ENCODE measurements at regions not wholly inside any gene's neighbourhood (a gene's known extent, or its start where the extent isn't known, plus 50 kb on each side); places are given as distances from the start of the nearest gene placed in this dataset.

- Histone ChIP-seq H3K9me2 (replicated peaks; ENCODE audit: control insufficient read depth, low read length) (no peaks in the 10 kb centered on the region), H3K36me3 (ENCODE audit: control insufficient read depth, low read length) (no peaks in the 10 kb centered on the region), H3K4me3 (ENCODE audit: low read length) (no peak overlapping the region), H3K4me1 (ENCODE audit: control insufficient read depth, low read length) (no peaks in the 10 kb centered on the region), H3K4me2 (ENCODE audit: low read length) (no peak overlapping the region), H3K27ac (ENCODE audit: low read depth, low read length) (no peak overlapping the region), H4K20me1 (ENCODE audit: control insufficient read depth, insufficient read depth, low read depth, low read length) (no peaks in the 10 kb centered on the region), H3K9me3 (ENCODE audit: control insufficient read depth, insufficient read depth, low read length) (peaks cover 3% of the 10 kb centered on the region; the same call in 1 of the 2 replicates), H3K27me3 (ENCODE audit: control insufficient read depth, low read length) (no peaks in the 10 kb centered on the region), H3K79me2 (ENCODE audit: control insufficient read depth, low read length) (no peaks in the 10 kb centered on the region), H3F3A (ENCODE audit: control insufficient read depth, insufficient read depth) (no peaks in the 10 kb centered on the region)
- TF ChIP-seq EZH2phosphoT487 (IDR thresholded peaks at IDR 0.05; ENCODE audit: borderline replicate concordance, low read length) (no peak), CTCF (IDR thresholded peaks at IDR 0.05; ENCODE audit: low read depth, low read length, poor library complexity, severe bottlenecking) (no peak)
Observed at GRCh38 chr12:60123557-60123956, 527.7 kb downstream of the SLC16A7 start.

DNA sequence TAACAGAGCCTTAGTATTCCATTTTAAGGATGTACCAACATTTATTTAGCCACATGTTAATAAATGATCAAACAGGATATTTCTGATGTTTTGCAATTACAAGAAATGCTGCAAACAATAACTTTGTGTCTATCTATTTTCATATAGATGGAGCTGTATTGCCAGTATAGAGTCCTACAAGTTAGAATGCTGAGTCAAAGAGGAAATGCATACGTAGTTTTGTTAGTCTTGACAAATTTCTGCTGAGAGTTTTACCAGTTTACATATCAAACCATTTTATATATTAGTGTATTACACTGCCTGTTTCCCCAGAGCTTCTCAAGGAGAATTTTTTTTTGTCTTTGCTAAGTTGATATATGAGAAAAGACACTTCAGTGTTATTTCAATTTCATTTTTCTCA, 541.7 kb downstream of the SLC16A7 start:
- Histone ChIP-seq H3K4me2 (ENCODE audit: low read length) (no peak overlapping the region), H3K9me2 (replicated peaks; ENCODE audit: control insufficient read depth, low read length) (no peaks in the 10 kb centered on the region), H3F3A (ENCODE audit: control insufficient read depth, insufficient read depth) (no peaks in the 10 kb centered on the region), H3K36me3 (ENCODE audit: control insufficient read depth, low read length) (no peaks in the 10 kb centered on the region), H3K4me1 (ENCODE audit: control insufficient read depth, low read length) (no peaks in the 10 kb centered on the region), H3K27ac (ENCODE audit: low read depth, low read length) (no peak overlapping the region), H4K20me1 (ENCODE audit: control insufficient read depth, insufficient read depth, low read depth, low read length) (no peaks in the 10 kb centered on the region), H3K27me3 (ENCODE audit: control insufficient read depth, low read length) (no peaks in the 10 kb centered on the region), H3K79me2 (ENCODE audit: control insufficient read depth, low read length) (no peaks in the 10 kb centered on the region), H3K9me3 (ENCODE audit: control insufficient read depth, insufficient read depth, low read length) (no peaks in the 10 kb centered on the region), H3K4me3 (ENCODE audit: low read length) (no peak overlapping the region)
- TF ChIP-seq EZH2phosphoT487 (IDR thresholded peaks at IDR 0.05; ENCODE audit: borderline replicate concordance, low read length): no peak

DNA sequence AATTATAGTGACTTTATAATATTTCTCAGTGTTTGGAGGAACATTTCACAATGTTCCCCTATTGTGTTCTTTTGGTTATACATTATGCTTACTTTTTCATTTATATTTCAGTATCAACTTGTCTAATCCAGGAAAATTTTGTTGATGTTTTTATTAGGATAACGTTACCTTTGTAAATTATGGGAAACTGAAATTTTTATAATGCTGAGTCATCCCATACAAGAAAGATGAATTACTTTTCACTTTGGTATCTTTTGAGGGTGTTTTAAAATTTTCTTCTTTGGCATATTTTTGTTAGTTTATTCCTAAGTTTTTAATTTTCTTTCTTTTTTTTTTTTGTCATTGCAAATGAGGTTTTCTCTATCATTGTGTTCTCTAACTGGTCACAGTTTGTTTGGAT, 542.7 kb downstream of the SLC16A7 start:
- no peaks in the 10 kb centered on the region for H4K20me1 ChIP-seq (ENCODE audit: control insufficient read depth, insufficient read depth, low read depth, low read length)
- no peaks in the 10 kb centered on the region for H3K27me3 ChIP-seq (ENCODE audit: control insufficient read depth, low read length)
- no peaks in the 10 kb centered on the region for H3K36me3 ChIP-seq (ENCODE audit: control insufficient read depth, low read length)
- no peaks in the 10 kb centered on the region for H3K79me2 ChIP-seq (ENCODE audit: control insufficient read depth, low read length)
- no peak overlapping the region for H3K27ac ChIP-seq (ENCODE audit: low read depth, low read length)
- H3K9me2 ChIP-seq (replicated peaks; ENCODE audit: control insufficient read depth, low read length): no peaks in the 10 kb centered on the region
- no peak for TF ChIP-seq CTCF (IDR thresholded peaks at IDR 0.05; ENCODE audit: low read depth, low read length, poor library complexity, severe bottlenecking)
- TF ChIP-seq EZH2phosphoT487 (IDR thresholded peaks at IDR 0.05; ENCODE audit: borderline replicate concordance, low read length): no peak
- no peaks in the 10 kb centered on the region for H3K9me3 ChIP-seq (ENCODE audit: control insufficient read depth, insufficient read depth, low read length)
- no peaks in the 10 kb centered on the region for H3F3A ChIP-seq (ENCODE audit: control insufficient read depth, insufficient read depth)
- no peak overlapping the region for H3K4me2 ChIP-seq (ENCODE audit: low read length)
- H3K4me3 ChIP-seq (ENCODE audit: low read length): no peak overlapping the region
- H3K4me1 ChIP-seq (ENCODE audit: control insufficient read depth, low read length): no peaks in the 10 kb centered on the region

DNA sequence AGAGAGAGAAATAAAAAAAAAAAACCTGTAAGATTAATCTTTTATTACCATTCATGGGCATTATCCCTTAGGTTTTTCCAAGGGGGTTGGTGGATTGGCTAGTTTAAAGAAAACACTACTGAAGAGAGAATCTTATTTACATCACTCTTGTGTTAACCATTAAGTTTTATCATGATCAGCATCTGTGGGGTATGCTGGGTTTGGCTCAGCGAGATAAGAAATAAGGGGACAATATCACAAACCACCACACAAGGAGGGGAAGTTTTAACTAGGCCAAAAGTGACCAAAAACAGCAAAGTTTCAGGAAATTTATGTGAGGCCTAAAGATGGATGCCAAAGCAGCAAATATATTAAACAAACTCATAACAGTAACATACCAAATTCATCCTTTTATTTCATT, 548.6 kb downstream of the SLC16A7 start:
- Histone ChIP-seq H3K27ac (ENCODE audit: low read depth, low read length) (no peak overlapping the region), H3K27me3 (ENCODE audit: control insufficient read depth, low read length) (no peaks in the 10 kb centered on the region), H3K79me2 (ENCODE audit: control insufficient read depth, low read length) (no peaks in the 10 kb centered on the region)

More for the DNA sequence above, 548.6 kb downstream of the SLC16A7 start:
- Histone ChIP-seq H3F3A (ENCODE audit: control insufficient read depth, insufficient read depth) (no peaks in the 10 kb centered on the region), H3K4me2 (ENCODE audit: low read length) (no peak overlapping the region), H3K36me3 (ENCODE audit: control insufficient read depth, low read length) (no peaks in the 10 kb centered on the region), H3K9me2 (replicated peaks; ENCODE audit: control insufficient read depth, low read length) (no peaks in the 10 kb centered on the region), H3K4me1 (ENCODE audit: control insufficient read depth, low read length) (no peaks in the 10 kb centered on the region), H3K4me3 (ENCODE audit: low read length) (no peak overlapping the region), H4K20me1 (ENCODE audit: control insufficient read depth, insufficient read depth, low read depth, low read length) (no peaks in the 10 kb centered on the region), H3K9me3 (ENCODE audit: control insufficient read depth, insufficient read depth, low read length) (no peaks in the 10 kb centered on the region)
- TF ChIP-seq EZH2phosphoT487 (IDR thresholded peaks at IDR 0.05; ENCODE audit: borderline replicate concordance, low read length): no peak
- TF ChIP-seq CTCF (IDR thresholded peaks at IDR 0.05; ENCODE audit: low read depth, low read length, poor library complexity, severe bottlenecking): no peak

Measured in DOHH2 (cell line).